K562 (cell line): ENCODE measurements at regions not wholly inside any gene's neighbourhood (a gene's known extent, or its start where the extent isn't known, plus 50 kb on each side); places are given as distances from the start of the nearest gene placed in this dataset.

Experiments used
- ATAC-seq: fragments of 200-7000 bp; cut with Tn5 transposase; 3 replicates; pipeline ENCODE4 v1.9.1; 2020; ENCODE audit warnings: moderate library complexity
- BruUV-seq: library from RNA; stranded (reverse); fragments of 400-500 nt; replicated peaks from 2 replicates; lab custom pipeline; 2021; lab: Mats Ljungman, UMichigan
- CTCF ChIA-PET: fragments of 300-600 bp; formaldehyde crosslinking; extraction: SDS; loops from one replicate; lab custom pipeline; 2021; ENCODE audit warnings: low intra/inter-chr PET ratio; lab: Yijun Ruan, JAX
- POLR2A ChIA-PET: fragments of 300-600, 350-650 bp; sonication (Branson Sonifier 250); formaldehyde crosslinking; extraction: SDS; loops from one replicate; lab custom pipeline; 2021; ENCODE audit warnings: antibody characterized with exemption, inconsistent platforms; lab: Yijun Ruan, JAX
- DNase-seq, 4 experiments: peaks; one replicate each; pipeline versions ENCODE4 v3.0.0 to v3.0.0-alpha.2; 2011 to 2018; ENCODE audit warnings: low spot score in 3 of 4, mixed read lengths in 3 of 4; ENCODE audit errors: extremely low read depth in 1 of 4
- FAIRE-seq: peaks from 2 replicates; lab custom pipeline; 2011; peaks lifted over from hg19 to GRCh38; lab: Jason Lieb, UNC
- H2AFZ ChIP-seq: 2 replicates; pipeline ENCODE4 v1.6.0; 2011; ENCODE audit warnings: low read depth, low read length, control low read depth, inconsistent platforms
- H3K27ac ChIP-seq: fragments of 200-600 bp; 3 replicates; pipeline ENCODE4 v1.8.0; 2011; ENCODE audit warnings: low read depth, mild to moderate bottlenecking, control low read depth, inconsistent platforms, low read length, moderate library complexity, mixed read lengths; ENCODE audit errors: extremely low read depth
- H3K27me3 ChIP-seq, 2 experiments: fragments of 300-600 bp in 1 of 2; 2 replicates in 1 of 2; 3 replicates in 1 of 2; pipeline versions ENCODE4 v1.6.0 to v1.8.0; 2011; ENCODE audit warnings: inconsistent platforms in 2 of 2, low read length in 2 of 2, mild to moderate bottlenecking in 1 of 2, mixed read lengths in 1 of 2, moderate library complexity in 1 of 2; ENCODE audit not compliant: control insufficient read depth in 2 of 2, insufficient read depth in 2 of 2
- H3K36me3 ChIP-seq: fragments of 300-600 bp; 3 replicates; pipeline ENCODE4 v1.8.0; 2011; ENCODE audit warnings: mild to moderate bottlenecking, low read length, inconsistent platforms; ENCODE audit not compliant: control insufficient read depth, insufficient read depth
- H3K4me1 ChIP-seq, 2 experiments: fragments of 200-600 bp in 1 of 2; replicated peaks in 1 of 2; 2 replicates in 1 of 2; 3 replicates in 1 of 2; pipeline versions ENCODE4 v1.5.1 to v1.8.0; 2011; ENCODE audit warnings: inconsistent platforms in 2 of 2, low read length in 2 of 2, mild to moderate bottlenecking in 1 of 2, mixed read lengths in 1 of 2, moderate library complexity in 1 of 2; ENCODE audit not compliant: control insufficient read depth in 2 of 2, insufficient read depth in 2 of 2
- H3K4me2 ChIP-seq: 2 replicates; pipeline ENCODE4 v1.6.1; 2011; ENCODE audit warnings: low read length, control low read depth, inconsistent platforms, mixed read lengths; ENCODE audit not compliant: insufficient read depth
- H3K4me3 ChIP-seq: fragments of 200-600 bp; sonication (generic), shearing (Covaris generic); 2 replicates; pipeline ENCODE4 v1.5.1; 2016; ENCODE audit warnings: control low read depth, inconsistent platforms
- H3K79me2 ChIP-seq: fragments of 200-600 bp; 3 replicates; pipeline ENCODE4 v1.8.0; 2011; ENCODE audit warnings: low read length, inconsistent platforms; ENCODE audit not compliant: control insufficient read depth, insufficient read depth
- H3K9ac ChIP-seq, 2 experiments: 2 replicates each; pipeline versions ENCODE4 v1.6.0 to v1.6.1; 2011; ENCODE audit warnings: low read depth in 2 of 2, low read length in 2 of 2, control low read depth in 1 of 2, inconsistent platforms in 1 of 2, mild to moderate bottlenecking in 1 of 2, mixed read lengths in 1 of 2; ENCODE audit not compliant: insufficient read depth in 1 of 2
- H3K9me1 ChIP-seq: one replicate; pipeline ENCODE4 v1.6.0; 2011; ENCODE audit warnings: inconsistent platforms, mild to moderate bottlenecking, low read length, moderate library complexity; ENCODE audit not compliant: control insufficient read depth, insufficient read depth
- H3K9me3 ChIP-seq: replicated peaks from 2 replicates; pipeline ENCODE4 v1.5.1; 2011; ENCODE audit warnings: low read depth, low read length, inconsistent platforms; ENCODE audit not compliant: control insufficient read depth, insufficient read depth
- H4K20me1 ChIP-seq: replicated peaks from 2 replicates; pipeline ENCODE4 v1.6.1; 2011; ENCODE audit warnings: low read length, inconsistent platforms, mixed read lengths; ENCODE audit not compliant: control insufficient read depth, insufficient read depth
- CBX8 ChIP-seq: fragments of 200-600 bp; sonication (generic); IDR thresholded peaks from 2 replicates; pipeline ENCODE4 v1.6.1; 2012; ENCODE audit warnings: borderline replicate concordance, mixed run types, low read depth, mild to moderate bottlenecking, moderate library complexity, mixed read lengths, low read length, control low read depth, inconsistent platforms; ENCODE audit not compliant: poor library complexity, severe bottlenecking; ENCODE audit errors: extremely low read depth
- DDX20 ChIP-seq: fragments of 450-650 bp; IDR thresholded peaks from 2 replicates; pipeline ENCODE4 v1.6.1; 2016; ENCODE audit warnings: missing genetic modification characterization, low read depth, mild to moderate bottlenecking, missing compliant biosample characterization, moderate library complexity
- GABPA ChIP-seq: fragments of 200-800 bp; sonication (Bioruptor generic); conservative IDR thresholded peaks from 2 replicates; pipeline ENCODE4 v1.6.1; 2016; ENCODE audit warnings: low read depth, missing genetic modification characterization, missing compliant biosample characterization
- MAFF ChIP-seq: IDR thresholded peaks from 2 replicates; pipeline ENCODE4 v1.6.1; 2012; ENCODE audit warnings: low read length, improper control_type of control experiment
- MAFK ChIP-seq: IDR thresholded peaks from 2 replicates; pipeline ENCODE4 v1.6.1; 2011; ENCODE audit warnings: low read length, improper control_type of control experiment
- NEUROD1 ChIP-seq: fragments of 150-350 bp; IDR thresholded peaks from 2 replicates; pipeline ENCODE4 v1.6.1; 2014; ENCODE audit warnings: borderline replicate concordance, low read length, low read depth; ENCODE audit not compliant: partially characterized antibody
- NUFIP1 ChIP-seq: fragments of 450-650 bp; IDR thresholded peaks from 2 replicates; pipeline ENCODE4 v1.6.1; 2018; ENCODE audit not compliant: partially characterized antibody
- RBM39 ChIP-seq: fragments of 200-400 bp; formaldehyde crosslinking; optimal IDR thresholded peaks from 2 replicates; pipeline ENCODE3; 2018; ENCODE audit warnings: low read depth, low read length
- SUPT5H ChIP-seq: fragments of 450-650 bp; IDR thresholded peaks from 2 replicates; pipeline ENCODE4 v1.6.1; 2016
- ZNF507 ChIP-seq: conservative IDR thresholded peaks from 2 replicates; pipeline ENCODE4 v1.6.1; 2017; ENCODE audit warnings: missing genetic modification characterization, missing compliant biosample characterization
- ZNF695 ChIP-seq: fragments of 450-650 bp; formaldehyde crosslinking; IDR thresholded peaks from 2 replicates; pipeline ENCODE4 v1.4.0; 2020; ENCODE audit warnings: mild to moderate bottlenecking, moderate library complexity
- ZNF778 ChIP-seq: fragments of 450-650 bp; formaldehyde crosslinking; IDR thresholded peaks from 2 replicates; pipeline ENCODE4 v1.4.0; 2020; ENCODE audit warnings: mild to moderate bottlenecking, moderate library complexity
- WGBS: fragments of 100-300 bp; shearing (Covaris generic); methylation state at CpG from one replicate; pipeline ENCODE4 v1.1.6; 2016; ENCODE audit warnings: low coverage, mixed read lengths; ENCODE audit not compliant: insufficient coverage; ENCODE audit errors: missing lambda C conversion rate; 5-methylcytosine and 5-hydroxymethylcytosine counted together
- in situ Hi-C: fragments of 300-500 bp; cut with MboI; formaldehyde crosslinking; loops from 4 replicates; pipeline ENCODE4 v1.15.0; 2018; ENCODE audit warnings: inconsistent platforms, mixed read lengths
- intact Hi-C: fragments of 100-400 bp; cut with micrococcal nuclease; formaldehyde crosslinking; loops from 2 replicates; pipeline ENCODE4 v1.14.2; 2022

GRCh38 chr14:86243158-86243557 lies 713.2 kb downstream of the FLRT2 start (continued):
- no peak for TF ChIP-seq ZNF695 (CRISPR knock-in tag)
- no peak for TF ChIP-seq NUFIP1
- TF ChIP-seq DDX20: no peak
- no peak for TF ChIP-seq NEUROD1
- no peak for TF ChIP-seq RBM39
- TF ChIP-seq CBX8: no peak
- TF ChIP-seq MAFK: no peak
- no peak for TF ChIP-seq SUPT5H
- no peak for TF ChIP-seq ZNF778 (CRISPR knock-in tag)
- no peak for TF ChIP-seq GABPA

GRCh38 chr14:86237733-86238132 lies 707.8 kb downstream of the FLRT2 start:
- no peaks in the 10 kb centered on the region for H3K9me1 ChIP-seq
- DNase-seq (no peak), FAIRE-seq (no peak), ATAC-seq (no peak)
- CTCF ChIA-PET: no interaction called here
- no peaks in the 10 kb centered on the region for H4K20me1 ChIP-seq
- H3K9ac ChIP-seq: no peak overlapping the region
- H3K27ac ChIP-seq: no peak overlapping the region
- H2AFZ ChIP-seq: no peak overlapping the region
- H3K9me3 ChIP-seq: no peaks in the 10 kb centered on the region
- no peak overlapping the region for H3K4me2 ChIP-seq
- POLR2A ChIA-PET: no interaction called here
- H3K4me1 ChIP-seq: no peaks in the 10 kb centered on the region
- H3K4me3 ChIP-seq: no peak overlapping the region
- H3K27me3 ChIP-seq: no peaks in the 10 kb centered on the region
- H3K79me2 ChIP-seq: no peaks in the 10 kb centered on the region
- no peak for TF ChIP-seq ZNF507
- no peak for TF ChIP-seq MAFF
- intact Hi-C loops (no loop called here), in situ Hi-C loops (no loop called here)
- H3K36me3 ChIP-seq: no peaks in the 10 kb centered on the region
- WGBS: no CpG with 5 or more reads among the region's 4 CpGs
- BruUV-seq: no TSS peak
